Colon (tissue), 2 donors: ENCODE measurements at regions not wholly inside any gene's neighbourhood (a gene's known extent, or its start where the extent isn't known, plus 50 kb on each side); places are given as distances from the start of the nearest gene placed in this dataset.

ENCODE experiments used
- FAIRE-seq: peaks from 2 replicates; lab custom pipeline; 2012; peaks lifted over from hg19 to GRCh38; lab: Jason Lieb, UNC
- donor health status: control.
- donor health status: control.

GRCh38 chr16:65789161-65789945 is 577.1 kb upstream of the CDH5 start:
- no peak for FAIRE-seq

- no peak for FAIRE-seq
These were observed 577.9 kb upstream of the CDH5 start for GRCh38 chr16:65788434-65789140.

DNA sequence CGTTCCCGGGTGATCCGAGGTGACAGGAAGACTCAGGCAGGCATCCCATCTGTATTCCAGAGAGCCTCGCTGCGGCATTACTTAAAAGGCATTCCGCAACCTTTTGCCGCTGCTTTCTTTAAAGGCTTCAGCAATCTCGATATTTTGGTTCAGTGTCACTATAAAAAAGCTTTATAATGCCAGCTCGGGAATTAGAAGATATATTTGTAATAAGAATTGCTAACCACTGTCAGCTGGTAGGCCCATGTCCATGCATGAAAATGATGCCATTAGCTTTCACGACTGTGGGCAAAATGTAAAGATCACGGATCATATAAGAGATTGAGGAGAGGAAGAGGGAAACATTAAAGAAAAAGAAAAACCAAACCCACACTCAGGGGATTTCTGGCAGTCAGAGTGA is 578.6 kb upstream of the CDH5 start:
- no peak for FAIRE-seq

GRCh38 chr16:65786916-65787315 is 579.6 kb upstream of the CDH5 start:
- FAIRE-seq, result no peak

GRCh38 chr16:65783709-65784474 is 582.6 kb upstream of the CDH5 start:
- FAIRE-seq, result no peak

DNA sequence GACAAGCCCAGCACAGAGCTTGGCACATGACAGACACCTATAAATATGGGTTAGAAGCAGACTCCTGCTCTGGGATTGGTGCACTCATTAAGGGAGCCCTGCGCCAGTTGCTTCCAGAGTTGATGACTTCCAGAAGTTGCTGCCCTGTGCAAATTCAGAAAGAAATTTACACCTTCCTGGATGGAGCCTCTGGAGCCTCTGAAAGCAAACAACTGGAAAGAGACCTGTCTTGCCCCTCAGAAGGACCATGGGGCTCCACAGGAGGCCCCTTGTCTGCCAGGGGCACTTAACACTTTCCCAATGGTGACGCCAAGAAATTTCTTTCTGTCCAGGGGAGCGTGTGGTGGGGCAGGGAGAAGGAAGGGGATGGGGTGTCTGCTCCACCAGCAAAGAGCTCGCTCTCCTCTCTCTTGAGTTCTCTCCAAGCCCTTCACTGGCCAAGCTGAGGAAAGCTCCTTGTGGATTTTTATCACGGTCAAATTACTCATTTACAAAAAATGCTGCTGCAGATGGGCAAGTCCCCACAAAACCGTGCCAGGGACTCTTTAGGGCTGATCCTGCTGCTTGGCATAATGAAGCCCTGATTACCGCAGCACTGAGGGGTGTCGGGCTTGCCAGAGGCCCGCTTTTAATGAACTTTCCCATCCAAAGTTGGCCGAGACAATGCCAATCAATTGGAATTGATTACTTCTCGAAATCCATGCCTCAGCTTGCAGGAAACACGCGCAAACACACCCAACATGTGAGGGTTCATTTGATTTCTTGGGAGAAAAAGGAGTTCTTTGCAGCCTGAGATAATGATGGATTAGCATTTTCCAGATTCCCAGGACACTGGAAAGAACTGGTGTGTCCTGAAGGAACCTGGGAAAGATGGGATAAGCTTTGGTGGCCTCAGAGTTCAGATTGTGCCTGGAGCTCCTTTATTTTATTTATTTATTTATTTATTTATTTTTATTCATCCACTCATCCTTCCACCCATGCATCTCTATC is 583.6 kb upstream of the CDH5 start:
- no peak for FAIRE-seq

DNA sequence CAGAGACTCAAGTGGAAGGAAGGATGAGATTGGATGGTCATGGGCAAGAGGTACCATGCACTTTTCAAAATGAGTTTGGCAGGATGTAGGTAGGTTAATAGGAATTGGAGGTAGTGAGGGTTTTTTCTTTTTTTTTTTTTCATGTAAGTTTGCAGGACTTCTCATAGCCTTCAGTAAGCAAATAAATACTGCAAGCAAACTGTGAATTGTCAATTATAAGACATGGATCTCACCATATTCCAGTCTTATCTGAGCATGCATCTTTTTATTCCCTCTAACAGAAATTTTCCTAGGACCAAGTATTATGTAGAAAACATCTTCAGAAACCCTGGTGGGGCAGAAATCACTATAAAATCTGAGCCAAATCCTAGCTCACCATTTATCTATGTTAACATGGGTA is 584.6 kb upstream of the CDH5 start:
- FAIRE-seq, result no peak

- FAIRE-seq, result no peak
These were observed 585.1 kb upstream of the CDH5 start for GRCh38 chr16:65781363-65781762.

GRCh38 chr16:65779201-65779600 is 587.3 kb upstream of the CDH5 start:
- FAIRE-seq, result no peak

GRCh38 chr16:65776639-65777183 is 589.8 kb upstream of the CDH5 start:
- no peak for FAIRE-seq

GRCh38 chr16:65775829-65776228 is 590.7 kb upstream of the CDH5 start:
- FAIRE-seq, result no peak

GRCh38 chr16:65774350-65774749 is 592.1 kb upstream of the CDH5 start:
- no peak for FAIRE-seq

GRCh38 chr16:65773301-65773874 is 593.1 kb upstream of the CDH5 start:
- no peak for FAIRE-seq

DNA sequence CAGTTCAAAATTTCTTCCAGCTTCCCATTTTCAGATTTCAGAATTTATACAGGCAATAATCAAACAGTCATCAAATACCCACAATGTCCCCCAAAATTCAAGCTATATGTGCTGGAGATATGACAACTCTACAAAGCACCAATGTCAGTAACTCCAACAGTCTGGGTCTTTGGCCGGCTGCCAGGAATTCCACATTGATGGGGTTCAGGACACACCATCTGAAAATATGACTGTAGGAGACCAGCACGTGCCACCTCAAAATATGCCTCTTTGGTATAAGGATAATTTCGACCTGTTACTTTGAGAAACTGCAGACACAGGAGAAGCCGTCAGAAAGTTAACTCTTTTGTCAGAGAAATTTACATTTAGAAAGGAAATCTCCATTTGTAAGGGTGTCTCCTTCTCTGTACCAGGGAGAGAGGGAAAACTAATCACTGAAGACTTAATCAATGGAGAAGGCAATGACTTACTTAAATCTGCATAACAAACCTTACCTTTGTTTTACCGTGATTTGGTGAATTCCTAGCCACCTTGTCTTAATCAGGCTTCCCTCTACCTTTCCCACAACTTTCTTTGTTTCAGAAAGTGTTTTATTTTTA is 594.3 kb upstream of the CDH5 start:
- FAIRE-seq, result no peak

GRCh38 chr16:65771707-65772106 is 594.8 kb upstream of the CDH5 start:
- FAIRE-seq, result no peak

GRCh38 chr16:65770752-65771151 is 595.7 kb upstream of the CDH5 start:
- FAIRE-seq, result no peak

GRCh38 chr16:65769776-65770438 is 596.6 kb upstream of the CDH5 start:
- no peak for FAIRE-seq

GRCh38 chr16:65769055-65769465 is 597.4 kb upstream of the CDH5 start:
- FAIRE-seq, result no peak

- FAIRE-seq, result no peak
These were observed 599.4 kb upstream of the CDH5 start for GRCh38 chr16:65767125-65767524.
